ENCODE measurements at regions not wholly inside any gene's neighbourhood (a gene's known extent, or its start where the extent isn't known, plus 50 kb on each side); places are given as distances from the start of the nearest gene placed in this dataset.
A peak's percentile ranks its signal among the peaks of the same experiment; 100 is the strongest.
"Not testable (repeated sequence)": the region's sequence is repeated elsewhere in the genome, so short reads cannot be mapped to it uniquely, and the experiment has no call there.

- DNase-seq (ENCODE audit: low read depth in 2 of 2): peak in 1 of 2 donors; percentile 7
These were observed 142.5 kb upstream of the PREP start for GRCh38 chr6:105545228-105545920.

- no peak for DNase-seq (ENCODE audit: low read depth in 2 of 2)
These were observed 137.0 kb upstream of the PREP start for GRCh38 chr6:105539911-105540310.

- no peak for DNase-seq (ENCODE audit: low read depth in 2 of 2)
These were observed 135.2 kb upstream of the PREP start for GRCh38 chr6:105537981-105538578.

- DNase-seq (ENCODE audit: low read depth in 2 of 2): no peak
These were observed 134.1 kb upstream of the PREP start for GRCh38 chr6:105536961-105537360.

- DNase-seq (ENCODE audit: low read depth in 2 of 2): no peak
These were observed 130.4 kb upstream of the PREP start for GRCh38 chr6:105533301-105533700.

GRCh38 chr6:105526225-105526872, 123.5 kb upstream of the PREP start:
- DNase-seq (ENCODE audit: low read depth in 2 of 2): no peak

- DNase-seq (ENCODE audit: low read depth in 2 of 2): no peak
These were observed 119.9 kb upstream of the PREP start for GRCh38 chr6:105522626-105523322.

- no peak for DNase-seq (ENCODE audit: low read depth in 2 of 2)
These were observed 117.1 kb upstream of the PREP start for GRCh38 chr6:105519954-105520353.

- not testable (repeated sequence) for DNase-seq (ENCODE audit: low read depth in 2 of 2)
These were observed 116.1 kb upstream of the PREP start for GRCh38 chr6:105518993-105519392.

GRCh38 chr6:105515054-105515453, 112.2 kb upstream of the PREP start:
- no peak for DNase-seq (ENCODE audit: low read depth in 2 of 2)

GRCh38 chr6:105514306-105514705, 111.4 kb upstream of the PREP start:
- DNase-seq (ENCODE audit: low read depth in 2 of 2): peak; percentile 18 to 72

GRCh38 chr6:105511639-105512038, 108.8 kb upstream of the PREP start:
- DNase-seq (ENCODE audit: low read depth in 2 of 2): no peak

GRCh38 chr6:105510746-105511145, 107.9 kb upstream of the PREP start:
- peak; percentile 10 to 79 for DNase-seq (ENCODE audit: low read depth in 2 of 2)

- peak; percentile 29 to 57 for DNase-seq (ENCODE audit: low read depth in 2 of 2)
These were observed 106.8 kb upstream of the PREP start for GRCh38 chr6:105509506-105510331.

GRCh38 chr6:105507811-105508210, 104.9 kb upstream of the PREP start:
- no peak for DNase-seq (ENCODE audit: low read depth in 2 of 2)

GRCh38 chr6:105504706-105505105, 101.8 kb upstream of the PREP start:
- DNase-seq (ENCODE audit: low read depth in 2 of 2): no peak

GRCh38 chr6:105503641-105504040, 100.8 kb upstream of the PREP start:
- DNase-seq (ENCODE audit: low read depth in 2 of 2): no peak

- no peak for DNase-seq (ENCODE audit: low read depth in 2 of 2)
These were observed 99.0 kb upstream of the PREP start for GRCh38 chr6:105501826-105502344.

GRCh38 chr6:105501246-105501645, 98.4 kb upstream of the PREP start:
- no peak for DNase-seq (ENCODE audit: low read depth in 2 of 2)

- DNase-seq (ENCODE audit: low read depth in 2 of 2): no peak
These were observed 97.8 kb upstream of the PREP start for GRCh38 chr6:105500693-105501092.

GRCh38 chr6:105499931-105500330, 97.0 kb upstream of the PREP start:
- DNase-seq (ENCODE audit: low read depth in 2 of 2): no peak

All from lung microvascular endothelial cell (primary cell).